ENCODE measurements at regions not wholly inside any gene's neighbourhood (a gene's known extent, or its start where the extent isn't known, plus 50 kb on each side); places are given as distances from the start of the nearest gene placed in this dataset.

DNA sequence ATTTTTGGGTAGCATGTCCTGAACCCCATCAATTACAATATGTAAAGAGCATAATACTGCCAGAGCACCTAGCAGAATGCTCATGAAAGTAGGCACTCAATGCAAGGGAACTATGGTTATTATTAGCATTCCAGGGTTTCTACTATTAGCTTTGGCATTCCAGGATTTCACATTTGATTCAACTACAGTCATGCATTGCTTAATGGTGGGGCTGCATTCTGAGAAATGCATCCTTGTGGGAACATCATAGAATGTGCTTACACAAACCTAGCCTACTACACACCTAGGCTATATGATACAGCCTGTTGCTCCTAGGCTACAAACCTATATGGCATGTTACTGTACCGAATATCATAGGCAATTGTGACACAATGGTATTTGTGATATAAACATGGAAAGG lies 247.8 kb downstream of the CD83 start:
- no peak overlapping the region for H3K4me3 ChIP-seq
- TF ChIP-seq, protein P1, sequence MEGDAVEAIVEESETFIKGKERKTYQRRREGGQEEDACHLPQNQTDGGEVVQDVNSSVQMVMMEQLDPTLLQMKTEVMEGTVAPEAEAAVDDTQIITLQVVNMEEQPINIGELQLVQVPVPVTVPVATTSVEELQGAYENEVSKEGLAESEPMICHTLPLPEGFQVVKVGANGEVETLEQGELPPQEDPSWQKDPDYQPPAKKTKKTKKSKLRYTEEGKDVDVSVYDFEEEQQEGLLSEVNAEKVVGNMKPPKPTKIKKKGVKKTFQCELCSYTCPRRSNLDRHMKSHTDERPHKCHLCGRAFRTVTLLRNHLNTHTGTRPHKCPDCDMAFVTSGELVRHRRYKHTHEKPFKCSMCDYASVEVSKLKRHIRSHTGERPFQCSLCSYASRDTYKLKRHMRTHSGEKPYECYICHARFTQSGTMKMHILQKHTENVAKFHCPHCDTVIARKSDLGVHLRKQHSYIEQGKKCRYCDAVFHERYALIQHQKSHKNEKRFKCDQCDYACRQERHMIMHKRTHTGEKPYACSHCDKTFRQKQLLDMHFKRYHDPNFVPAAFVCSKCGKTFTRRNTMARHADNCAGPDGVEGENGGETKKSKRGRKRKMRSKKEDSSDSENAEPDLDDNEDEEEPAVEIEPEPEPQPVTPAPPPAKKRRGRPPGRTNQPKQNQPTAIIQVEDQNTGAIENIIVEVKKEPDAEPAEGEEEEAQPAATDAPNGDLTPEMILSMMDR (IDR thresholded peaks at IDR 0.05) = no peak
- TF ChIP-seq POLR2AphosphoS5 (IDR thresholded peaks at IDR 0.05; ENCODE audit: insufficient read depth in 1 of 2, low read depth in 1 of 2) = no peak
- TF ChIP-seq POLR2A (IDR thresholded peaks at IDR 0.05) = no peak
- DNase-seq (ENCODE audit: extremely low spot score in 2 of 2) = no peak
- no peak overlapping the region for H3K27ac ChIP-seq
- intact Hi-C loops (cut with DNase I) = no loop called here
- no peaks in the 10 kb centered on the region for H3K9me3 ChIP-seq
- H3K4me1 ChIP-seq = no peaks in the 10 kb centered on the region
- H3K36me3 ChIP-seq = no peaks in the 10 kb centered on the region
- H3K27me3 ChIP-seq = no peaks in the 10 kb centered on the region

DNA sequence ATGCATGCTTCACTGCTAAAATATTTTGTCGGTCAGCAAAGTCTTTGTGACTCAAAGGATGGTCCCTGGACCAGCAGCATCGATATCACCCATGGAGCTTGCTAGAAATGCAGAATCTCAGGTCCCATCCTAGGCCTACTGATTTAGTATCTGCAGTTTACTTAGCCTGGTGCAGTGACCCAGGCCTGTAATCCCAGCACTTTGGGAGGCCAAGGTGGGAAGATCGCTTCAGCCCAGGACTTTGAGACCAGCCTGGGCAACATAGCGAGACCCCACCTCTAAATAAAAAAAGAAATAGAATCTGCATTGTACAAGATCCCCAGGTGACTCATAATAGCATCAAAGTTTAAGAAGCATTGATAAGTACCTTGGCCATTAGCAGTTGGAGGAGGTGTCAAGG lies 248.7 kb downstream of the CD83 start:
- no peaks in the 10 kb centered on the region for H3K4me1 ChIP-seq
- H3K36me3 ChIP-seq = no peaks in the 10 kb centered on the region
- TF ChIP-seq, protein P1 (IDR thresholded peaks at IDR 0.05) = no peak
- TF ChIP-seq POLR2AphosphoS5 (IDR thresholded peaks at IDR 0.05; ENCODE audit: insufficient read depth in 1 of 2, low read depth in 1 of 2) (no peak), POLR2A (IDR thresholded peaks at IDR 0.05) (no peak)
- no peak overlapping the region for H3K27ac ChIP-seq
- intact Hi-C loops (cut with DNase I) = no loop called here
- no peaks in the 10 kb centered on the region for H3K9me3 ChIP-seq
- no peak for DNase-seq (ENCODE audit: extremely low spot score in 2 of 2)
- no peak overlapping the region for H3K4me3 ChIP-seq
- no peaks in the 10 kb centered on the region for H3K27me3 ChIP-seq

- intact Hi-C loops (cut with DNase I) = no loop called here
- Histone ChIP-seq H3K4me1 (no peaks in the 10 kb centered on the region), H3K4me3 (no peak overlapping the region), H3K9me3 (no peaks in the 10 kb centered on the region), H3K27ac (no peak overlapping the region), H3K36me3 (no peaks in the 10 kb centered on the region), H3K27me3 (no peaks in the 10 kb centered on the region)
- DNase-seq (ENCODE audit: extremely low spot score in 2 of 2) = no peak
- no peak for TF ChIP-seq POLR2AphosphoS5 (IDR thresholded peaks at IDR 0.05; ENCODE audit: insufficient read depth in 1 of 2, low read depth in 1 of 2)
- TF ChIP-seq POLR2A (IDR thresholded peaks at IDR 0.05) = no peak
- TF ChIP-seq, protein P1 (IDR thresholded peaks at IDR 0.05) = no peak
Measured at GRCh38 chr6:14366872-14367271, 249.3 kb downstream of the CD83 start.

DNA sequence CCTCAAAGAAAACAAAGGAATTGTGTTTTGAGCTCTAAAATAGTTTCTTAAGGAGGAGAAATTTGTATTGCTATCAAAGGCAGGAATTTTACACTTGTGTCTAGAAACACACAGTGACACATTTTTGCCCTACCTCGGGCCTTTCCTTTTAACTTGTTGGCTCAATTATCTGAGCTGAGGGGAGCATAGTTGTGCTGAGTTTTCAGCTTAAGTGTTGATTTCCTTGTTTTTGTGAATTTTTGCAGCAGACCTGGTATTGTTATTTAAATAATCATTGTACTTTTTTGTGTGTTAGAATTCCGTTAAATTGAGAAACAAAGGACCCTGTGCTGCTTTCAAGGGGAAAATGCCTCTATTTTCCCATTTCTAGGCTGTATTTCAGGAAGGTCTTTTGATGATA lies 249.7 kb downstream of the CD83 start:
- Histone ChIP-seq H3K27me3 (no peaks in the 10 kb centered on the region), H3K4me3 (no peak overlapping the region), H3K9me3 (no peaks in the 10 kb centered on the region), H3K36me3 (no peaks in the 10 kb centered on the region), H3K4me1 (no peaks in the 10 kb centered on the region), H3K27ac (no peak overlapping the region)
- DNase-seq (ENCODE audit: extremely low spot score in 2 of 2) = no peak
- TF ChIP-seq, protein P1 (IDR thresholded peaks at IDR 0.05) = no peak
- TF ChIP-seq POLR2AphosphoS5 (IDR thresholded peaks at IDR 0.05; ENCODE audit: insufficient read depth in 1 of 2, low read depth in 1 of 2) (no peak), POLR2A (IDR thresholded peaks at IDR 0.05) (no peak)
- intact Hi-C loops (cut with DNase I) = no loop called here

DNA sequence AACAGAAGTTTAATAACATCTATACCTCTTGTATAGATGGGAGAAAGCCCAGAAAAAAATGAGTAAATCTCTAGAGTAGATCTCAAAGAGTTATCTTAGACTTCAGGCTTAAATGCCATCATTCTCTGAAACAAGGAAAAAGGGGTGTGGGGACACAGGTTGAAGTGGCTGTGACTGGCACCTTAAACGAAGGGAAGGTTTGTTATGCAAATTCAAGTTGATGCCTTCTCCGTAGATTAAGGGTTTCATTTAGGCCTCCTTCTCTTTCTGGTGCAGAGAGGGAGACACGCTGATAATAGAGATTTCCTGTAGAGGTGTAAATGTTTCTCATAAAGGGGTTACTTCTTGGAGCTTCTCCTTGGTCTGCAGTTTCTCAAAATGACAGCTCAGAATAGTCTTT lies 252.1 kb downstream of the CD83 start:
- Histone ChIP-seq H3K36me3 (no peaks in the 10 kb centered on the region), H3K9me3 (no peaks in the 10 kb centered on the region), H3K27ac (no peak overlapping the region), H3K4me3 (no peak overlapping the region), H3K4me1 (no peaks in the 10 kb centered on the region), H3K27me3 (no peaks in the 10 kb centered on the region)
- TF ChIP-seq POLR2A (IDR thresholded peaks at IDR 0.05) = no peak
- TF ChIP-seq, protein P1 (IDR thresholded peaks at IDR 0.05) = no peak
- intact Hi-C loops (cut with DNase I) = no loop called here
- no peak for DNase-seq (ENCODE audit: extremely low spot score in 2 of 2)
